Neural progenitor cell (in vitro differentiated cells): ENCODE measurements at regions not wholly inside any gene's neighbourhood (a gene's known extent, or its start where the extent isn't known, plus 50 kb on each side); places are given as distances from the start of the nearest gene placed in this dataset.

ENCODE experiments used
- DNase-seq: peaks from one replicate; pipeline ENCODE4 v3.0.0-alpha.2; 2016; ENCODE audit warnings: low spot score
- H2AFZ ChIP-seq: fragments of 200-600 bp; sonication (generic); replicated peaks from 2 replicates; pipeline ENCODE4 v1.6.1; 2016; ENCODE audit warnings: antibody characterized with exemption
- H3F3A ChIP-seq: fragments of 200-600 bp; sonication (generic); 2 replicates; pipeline ENCODE4 v1.6.1; 2016; ENCODE audit warnings: antibody characterized with exemption, low read depth
- H3K27ac ChIP-seq: fragments of 200-600 bp; sonication (generic); 2 replicates; pipeline ENCODE4 v1.5.1; 2016; ENCODE audit warnings: mild to moderate bottlenecking
- H3K27me3 ChIP-seq: fragments of 200-600 bp; sonication (generic); 2 replicates; pipeline ENCODE4 v1.6.1; 2016; ENCODE audit warnings: mild to moderate bottlenecking, moderate library complexity
- H3K36me3 ChIP-seq: fragments of 200-600 bp; sonication (generic); 2 replicates; pipeline ENCODE4 v1.5.1; 2016
- H3K4me1 ChIP-seq: fragments of 200-600 bp; sonication (generic); 2 replicates; pipeline ENCODE4 v1.6.1; 2016; ENCODE audit warnings: mixed run types
- H3K4me2 ChIP-seq: fragments of 200-600 bp; sonication (generic); 2 replicates; pipeline ENCODE4 v1.6.1; 2016
- H3K4me3 ChIP-seq: fragments of 200-600 bp; sonication (generic); 2 replicates; pipeline ENCODE4 v1.5.1; 2016
- H3K79me2 ChIP-seq: fragments of 200-600 bp; sonication (generic); 2 replicates; pipeline ENCODE4 v1.6.1; 2016; ENCODE audit warnings: low read depth
- H3K9ac ChIP-seq: fragments of 200-600 bp; sonication (generic); 2 replicates; pipeline ENCODE4 v1.6.1; 2016
- H3K9me3 ChIP-seq: fragments of 200-600 bp; sonication (generic); 2 replicates; pipeline ENCODE4 v1.5.1; 2016; ENCODE audit warnings: low read depth
- H4K20me1 ChIP-seq: fragments of 200-600 bp; sonication (generic); 2 replicates; pipeline ENCODE4 v1.6.1; 2016; ENCODE audit warnings: low read depth
- H3K27ac Mint-ChIP-seq: 3 replicates; pipeline ENCODE4 v1.8.0; 2021; ENCODE audit warnings: mixed read lengths
- H3K27me3 Mint-ChIP-seq: 2 replicates; pipeline ENCODE4 v1.8.0; 2022; ENCODE audit warnings: low read depth, mild to moderate bottlenecking, inconsistent platforms, moderate library complexity, mixed read lengths; ENCODE audit not compliant: insufficient read depth
- H3K36me3 Mint-ChIP-seq: 3 replicates; pipeline ENCODE4 v1.8.0; 2021; ENCODE audit warnings: mixed read lengths
- H3K4me1 Mint-ChIP-seq: 3 replicates; pipeline ENCODE4 v1.8.0; 2021; ENCODE audit warnings: mixed read lengths
- H3K4me3 Mint-ChIP-seq: 3 replicates; pipeline ENCODE4 v1.8.0; 2021; ENCODE audit warnings: mild to moderate bottlenecking, moderate library complexity, mixed read lengths
- H3K9me3 Mint-ChIP-seq: 3 replicates; pipeline ENCODE4 v1.8.0; 2020; ENCODE audit warnings: mixed read lengths
- CTCF ChIP-seq: fragments of 200-600 bp; sonication (generic); IDR thresholded peaks from 2 replicates; pipeline ENCODE4 v1.5.1; 2017; ENCODE audit warnings: antibody characterized with exemption, mild to moderate bottlenecking
- EZH2 ChIP-seq: fragments of 200-600 bp; sonication (generic); IDR thresholded peaks from 2 replicates; pipeline ENCODE4 v1.6.1; 2017; ENCODE audit warnings: antibody characterized with exemption, mild to moderate bottlenecking, moderate library complexity
- EZH2phosphoT487 ChIP-seq: fragments of 200-600 bp; sonication (generic); IDR thresholded peaks from 2 replicates; pipeline ENCODE4 v1.6.1; 2017; ENCODE audit warnings: antibody characterized with exemption

- Mint-ChIP-seq H3K36me3 (no peaks in the 10 kb centered on the region), H3K4me3 (no peak overlapping the region), H3K27ac (no peak overlapping the region), H3K9me3 (peaks cover 2% of the 10 kb centered on the region), H3K4me1 (peaks cover 31% of the 10 kb centered on the region), H3K27me3 (peaks cover 5% of the 10 kb centered on the region)
- Histone ChIP-seq H3K4me1 (peaks cover 18% of the 10 kb centered on the region), H3F3A (no peaks in the 10 kb centered on the region), H3K79me2 (no peaks in the 10 kb centered on the region), H3K9me3 (no peaks in the 10 kb centered on the region), H3K4me3 (no peak overlapping the region), H2AFZ (no peak overlapping the region), H3K27ac (no peak overlapping the region), H3K4me2 (no peak overlapping the region), H3K27me3 (no peaks in the 10 kb centered on the region), H4K20me1 (no peaks in the 10 kb centered on the region), H3K36me3 (no peaks in the 10 kb centered on the region), H3K9ac (no peak overlapping the region)
- TF ChIP-seq CTCF (no peak), EZH2 (no peak), EZH2phosphoT487 (no peak)
- DNase-seq: no peak
These were observed 571.7 kb downstream of the DHX35 start for GRCh38 chr20:39533858-39534257.

DNA sequence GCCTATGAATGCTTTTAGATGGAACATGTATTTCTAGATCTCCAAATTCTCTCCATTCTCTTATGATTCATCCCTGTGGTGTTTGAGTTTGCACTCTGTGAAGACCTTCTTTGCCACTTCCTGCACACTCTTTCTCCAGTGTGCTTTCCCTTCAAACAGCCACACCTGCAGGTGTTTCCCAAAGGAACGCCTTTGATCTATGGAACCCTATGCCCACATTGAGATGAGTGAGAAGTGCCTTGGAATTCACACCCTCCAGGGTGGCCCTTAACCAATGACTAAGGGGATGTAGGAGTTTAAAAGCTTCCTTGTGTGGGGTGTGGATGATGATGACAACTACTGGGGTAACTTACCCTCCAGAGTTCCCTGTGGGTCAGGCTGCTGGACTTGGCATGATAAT is 570.1 kb downstream of the DHX35 start:
- Histone ChIP-seq H3K9me3 (no peaks in the 10 kb centered on the region), H3K27ac (no peak overlapping the region), H3F3A (no peaks in the 10 kb centered on the region), H3K4me1 (peaks cover 8% of the 10 kb centered on the region), H3K9ac (no peak overlapping the region), H3K36me3 (no peaks in the 10 kb centered on the region), H3K4me3 (no peak overlapping the region), H3K27me3 (no peaks in the 10 kb centered on the region), H4K20me1 (no peaks in the 10 kb centered on the region), H3K79me2 (no peaks in the 10 kb centered on the region), H3K4me2 (no peak overlapping the region), H2AFZ (no peak overlapping the region)
- H3K27ac Mint-ChIP-seq: no peak overlapping the region
- H3K27me3 Mint-ChIP-seq: peaks cover 5% of the 10 kb centered on the region
- peaks cover 2% of the 10 kb centered on the region for H3K9me3 Mint-ChIP-seq
- TF ChIP-seq CTCF: no peak
- no peak for DNase-seq
- peaks cover 21% of the 10 kb centered on the region for H3K4me1 Mint-ChIP-seq
- no peaks in the 10 kb centered on the region for H3K36me3 Mint-ChIP-seq
- H3K4me3 Mint-ChIP-seq: no peak overlapping the region

- Mint-ChIP-seq H3K4me1 (peaks cover 23% of the 10 kb centered on the region), H3K27ac (no peak overlapping the region), H3K9me3 (no peaks in the 10 kb centered on the region), H3K36me3 (no peaks in the 10 kb centered on the region), H3K27me3 (peaks cover 3% of the 10 kb centered on the region), H3K4me3 (no peak overlapping the region)
- H3K36me3 ChIP-seq: no peaks in the 10 kb centered on the region
- no peaks in the 10 kb centered on the region for H3K27me3 ChIP-seq
- TF ChIP-seq EZH2phosphoT487 (no peak), CTCF (no peak), EZH2 (no peak)
- H3K9me3 ChIP-seq: no peaks in the 10 kb centered on the region
- H3K79me2 ChIP-seq: no peaks in the 10 kb centered on the region
- peaks cover 8% of the 10 kb centered on the region for H3K4me1 ChIP-seq
- no peak overlapping the region for H2AFZ ChIP-seq
- no peak overlapping the region for H3K4me3 ChIP-seq
- no peak overlapping the region for H3K27ac ChIP-seq
- H3K4me2 ChIP-seq: no peak overlapping the region
- no peak for DNase-seq
- H3F3A ChIP-seq: no peaks in the 10 kb centered on the region
- H3K9ac ChIP-seq: no peak overlapping the region
- H4K20me1 ChIP-seq: no peaks in the 10 kb centered on the region
These were observed 566.3 kb downstream of the DHX35 start for GRCh38 chr20:39528436-39528835.
